Umbilical cord (tissue), 1 donor: ENCODE measurements at regions not wholly inside any gene's neighbourhood (a gene's known extent, or its start where the extent isn't known, plus 50 kb on each side); places are given as distances from the start of the nearest gene placed in this dataset.
"Not testable (repeated sequence)": the region's sequence is repeated elsewhere in the genome, so short reads cannot be mapped to it uniquely, and the experiment has no call there.

ENCODE experiments used
- DNase-seq: peaks from one replicate; pipeline ENCODE4 v3.0.0-alpha.2; 2015; ENCODE audit warnings: low spot score

DNA sequence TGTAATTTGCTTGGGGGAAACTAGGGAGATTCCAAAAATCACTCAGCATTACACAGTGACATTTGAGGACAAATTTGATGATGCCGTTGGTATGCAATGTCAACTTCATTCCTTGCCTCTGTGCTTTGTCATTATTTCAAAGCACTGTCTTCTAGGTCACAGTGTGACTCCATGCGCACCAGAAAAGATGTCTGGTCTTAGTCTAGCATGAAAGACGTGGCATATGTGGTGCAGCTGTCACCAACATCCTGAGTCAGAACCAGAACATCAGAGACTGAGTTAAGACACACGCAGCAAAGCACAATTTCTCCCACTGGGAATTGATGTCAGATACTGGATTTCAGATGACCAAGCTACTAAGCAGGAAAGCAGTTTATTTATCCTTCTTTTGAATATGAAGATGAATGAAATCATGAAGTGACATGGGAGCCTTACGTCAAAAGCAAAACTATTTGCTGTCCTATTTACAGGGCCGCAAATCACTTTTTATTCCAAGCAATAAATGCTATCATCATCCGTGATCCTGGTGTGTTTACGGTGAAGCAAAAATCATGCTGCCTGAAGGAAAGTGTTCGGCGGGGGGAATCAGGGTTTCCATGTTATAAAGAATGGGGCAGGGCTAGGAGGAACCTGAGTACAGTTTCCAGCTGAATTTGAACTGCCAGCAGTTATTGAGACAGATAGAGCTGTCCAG lies 356.1 kb downstream of the ANAPC1 start:
- DNase-seq = not testable (repeated sequence)

DNA sequence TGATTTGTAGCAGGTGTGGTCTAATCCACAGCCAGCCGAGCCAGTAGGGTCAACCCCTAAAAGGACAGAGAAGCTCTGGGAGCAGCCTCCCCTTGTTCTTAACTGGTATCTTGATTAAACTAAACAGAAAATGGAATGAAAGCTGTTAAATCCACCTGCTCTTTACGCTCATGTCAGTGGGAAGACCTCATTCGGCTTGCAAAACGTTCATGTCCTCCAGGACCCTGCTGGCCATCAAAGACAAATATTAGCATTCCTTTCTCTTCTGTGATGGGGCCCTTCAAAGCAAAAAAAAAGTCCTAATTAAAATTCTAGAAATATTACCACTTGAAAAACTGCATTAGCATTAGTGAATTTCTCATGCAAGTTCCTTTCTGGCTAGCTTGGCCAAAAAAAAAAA lies 355.0 kb downstream of the ANAPC1 start:
- DNase-seq = not testable (repeated sequence)

DNA sequence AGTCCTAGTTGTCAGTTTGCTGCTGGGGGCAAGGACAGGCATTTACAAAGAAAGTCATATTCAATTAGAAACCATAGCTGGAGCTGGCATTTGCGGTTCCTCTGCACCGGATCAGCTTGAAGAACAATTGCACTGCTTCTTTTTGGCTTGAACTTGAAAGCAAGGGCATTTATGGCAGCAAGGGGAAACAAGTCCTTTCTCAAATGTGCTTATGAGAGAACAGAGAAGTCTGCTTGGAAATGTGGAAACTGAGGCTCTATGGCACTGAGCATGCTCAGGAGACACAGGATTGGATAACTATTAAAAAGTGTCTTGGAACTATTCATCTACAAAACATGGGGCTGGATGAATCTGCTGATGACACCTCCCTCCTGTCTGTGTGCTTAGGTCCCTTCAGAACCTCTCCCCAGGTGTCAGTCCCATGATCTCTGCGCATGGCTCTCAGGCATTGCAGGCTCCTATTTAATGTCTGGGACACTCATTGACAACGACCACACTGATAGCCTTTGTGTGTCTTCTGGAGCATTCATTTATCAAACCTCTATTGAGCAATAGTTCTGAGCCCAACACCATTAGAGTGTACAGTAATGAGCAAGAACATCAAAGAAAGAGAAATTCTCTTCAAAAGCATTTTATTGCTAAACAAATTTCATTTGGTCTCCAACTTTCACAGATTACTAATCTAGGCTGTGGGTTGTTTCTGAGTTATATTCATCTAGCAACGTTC lies 353.6 kb downstream of the ANAPC1 start:
- not testable (repeated sequence) for DNase-seq

DNA sequence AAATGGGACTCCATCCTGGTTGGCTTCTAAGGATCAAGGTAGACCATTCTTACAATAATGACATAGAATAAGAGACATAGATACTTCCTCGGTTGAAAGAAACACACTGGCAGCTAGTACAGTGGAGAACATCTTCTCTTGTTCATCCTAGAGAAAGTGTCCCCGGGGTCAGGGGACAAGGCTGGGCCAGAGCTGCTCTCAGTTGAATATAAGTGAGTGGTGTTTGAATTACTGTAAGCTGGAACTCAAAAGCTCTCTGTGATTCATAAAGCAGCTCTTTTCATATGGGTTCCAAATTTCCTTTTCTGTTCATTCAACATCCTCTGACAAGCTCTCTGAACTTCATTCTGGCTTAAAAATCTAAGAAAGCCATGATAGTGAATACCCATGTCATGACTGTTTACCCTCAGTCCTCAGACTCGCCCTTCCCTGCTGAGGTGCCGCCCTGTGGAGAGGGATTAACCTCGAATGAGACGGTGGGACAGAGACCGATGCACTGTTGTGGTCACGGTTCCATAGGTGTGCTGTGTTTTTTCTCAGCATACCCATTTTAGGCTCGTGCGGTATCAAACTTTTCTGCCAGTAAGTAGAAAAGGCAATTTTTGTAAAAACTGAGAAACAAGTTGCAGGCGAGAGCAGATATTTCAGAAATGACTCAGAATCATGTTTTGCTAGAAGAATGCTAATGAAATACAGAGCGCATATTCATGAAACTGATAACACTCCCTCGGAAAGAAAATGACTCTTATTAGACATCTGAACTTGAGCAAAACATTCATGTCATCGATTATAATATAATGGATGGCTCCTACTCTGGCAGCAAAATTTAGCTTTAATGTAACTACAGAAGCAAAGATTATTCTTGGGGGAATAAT lies 351.1 kb downstream of the ANAPC1 start:
- peak; percentile 21 for DNase-seq

DNA sequence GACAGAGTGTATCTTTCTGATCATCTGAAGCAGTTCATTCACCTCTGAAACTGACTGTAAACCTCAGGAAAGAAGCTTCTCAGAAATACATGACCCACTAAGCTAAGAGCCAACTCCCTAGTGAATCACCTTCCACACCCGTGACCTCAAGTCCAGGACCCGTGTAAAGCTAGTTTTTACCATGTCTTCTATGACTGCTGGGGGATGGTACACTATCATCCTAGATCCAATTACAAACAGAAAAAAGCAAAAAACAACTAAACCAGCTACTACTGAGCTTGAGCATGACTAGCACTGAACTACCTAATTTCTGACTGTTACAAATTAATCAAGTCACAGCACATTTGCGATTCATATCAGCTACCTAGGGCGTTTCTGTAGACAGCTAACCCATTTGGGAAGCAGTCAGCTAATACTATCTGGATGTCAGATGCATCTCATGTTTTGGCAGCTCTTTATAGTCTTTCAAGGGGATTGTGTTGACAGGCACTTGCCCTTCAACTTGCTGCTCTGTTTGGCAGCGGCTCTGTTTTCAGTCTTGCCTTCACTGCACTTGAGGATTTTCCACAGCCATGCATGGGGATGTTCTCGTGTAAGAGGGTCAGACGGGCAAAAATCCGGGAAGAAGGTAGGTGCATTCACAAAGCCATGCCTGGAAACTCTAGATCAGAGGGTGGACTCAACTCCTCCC lies 350.3 kb downstream of the ANAPC1 start:
- DNase-seq = peak; percentile 27

DNA sequence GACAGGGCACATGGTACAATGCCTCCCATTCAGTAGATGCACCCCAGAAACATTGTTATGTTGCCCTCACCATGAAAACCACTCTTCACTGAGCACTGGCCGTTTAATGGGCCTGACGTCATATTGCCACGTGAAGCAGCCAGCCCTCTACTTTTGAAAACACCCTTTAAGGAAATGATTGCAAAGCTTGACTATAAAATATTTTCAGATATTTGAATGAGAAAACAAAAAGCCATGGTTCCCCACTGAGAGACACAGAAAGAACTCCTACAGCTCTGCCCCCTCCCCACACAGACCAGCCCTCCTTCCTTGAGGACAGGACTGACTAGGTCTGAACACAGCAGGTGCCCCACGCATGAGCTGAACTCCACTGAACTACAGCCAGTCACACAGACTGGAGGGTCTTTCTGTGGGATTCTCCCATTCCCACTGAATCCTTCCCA lies 349.1 kb downstream of the ANAPC1 start:
- peak; percentile 55 for DNase-seq

DNA sequence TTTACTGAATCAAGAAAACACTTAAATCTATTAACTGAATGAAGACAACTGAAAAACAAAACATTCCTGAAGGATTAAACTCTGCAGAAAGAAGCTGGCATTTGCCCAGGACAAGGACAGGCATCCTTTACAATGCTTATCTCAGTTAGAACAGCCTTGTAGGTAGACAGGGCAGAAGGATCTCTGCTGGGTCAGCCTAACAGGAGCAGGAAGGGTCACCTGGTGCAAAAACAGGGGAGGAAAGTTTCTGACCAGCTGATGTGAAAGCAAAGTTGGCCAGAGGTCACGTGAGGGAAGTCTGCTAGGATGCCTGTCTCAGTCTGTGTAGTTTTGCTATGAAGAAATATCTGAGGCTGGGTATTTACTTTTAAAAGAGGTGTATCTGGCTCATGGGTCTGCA lies 348.6 kb downstream of the ANAPC1 start:
- DNase-seq = peak; percentile 56

DNA sequence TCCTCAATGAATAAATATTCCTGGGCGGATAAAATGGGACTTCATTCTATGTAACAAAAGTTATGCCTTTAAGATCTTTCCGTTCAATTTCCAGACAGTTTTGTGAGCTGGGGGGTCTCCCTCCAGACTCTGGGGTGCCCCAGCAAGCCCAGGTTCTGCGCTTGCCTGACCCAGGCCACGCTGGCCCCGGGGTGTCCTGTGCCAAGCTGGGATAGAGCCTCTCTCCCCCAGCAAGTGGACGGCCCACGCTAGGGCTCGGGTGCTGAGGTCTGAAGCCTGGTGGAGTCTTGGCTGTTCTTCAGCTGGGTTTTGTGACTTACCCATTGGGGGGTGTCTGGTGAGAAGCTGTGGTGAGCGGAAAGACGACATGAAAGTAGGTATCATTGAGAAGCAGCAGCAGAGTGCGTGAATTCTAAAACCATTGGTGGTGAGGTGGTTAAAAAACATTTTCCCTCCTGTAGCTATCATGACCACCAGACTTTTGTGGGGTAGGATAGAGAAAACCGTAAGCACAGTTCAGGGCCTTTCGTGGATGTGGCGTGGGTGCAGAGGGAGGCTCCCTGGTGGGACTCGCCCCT lies 346.8 kb downstream of the ANAPC1 start:
- DNase-seq = no peak

DNA sequence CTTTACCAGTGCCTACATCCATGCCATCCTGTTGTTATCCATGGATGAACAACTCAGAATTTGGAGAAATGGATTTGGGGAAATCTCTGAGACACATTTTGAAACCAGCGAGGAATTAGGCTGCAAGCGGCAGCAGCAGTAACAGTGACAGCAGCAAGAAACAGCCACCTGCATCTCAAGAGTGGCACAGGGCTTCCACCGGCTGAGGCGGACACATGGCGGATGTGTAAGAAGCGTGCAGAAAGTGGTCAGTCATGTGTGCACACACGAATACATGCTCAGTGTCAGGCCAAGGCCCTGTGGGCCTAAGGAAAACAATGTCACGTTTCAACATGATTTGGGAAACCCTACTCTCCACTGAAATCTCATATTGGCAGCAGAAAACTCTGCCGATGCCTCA lies 344.0 kb downstream of the ANAPC1 start:
- not testable (repeated sequence) for DNase-seq

DNA sequence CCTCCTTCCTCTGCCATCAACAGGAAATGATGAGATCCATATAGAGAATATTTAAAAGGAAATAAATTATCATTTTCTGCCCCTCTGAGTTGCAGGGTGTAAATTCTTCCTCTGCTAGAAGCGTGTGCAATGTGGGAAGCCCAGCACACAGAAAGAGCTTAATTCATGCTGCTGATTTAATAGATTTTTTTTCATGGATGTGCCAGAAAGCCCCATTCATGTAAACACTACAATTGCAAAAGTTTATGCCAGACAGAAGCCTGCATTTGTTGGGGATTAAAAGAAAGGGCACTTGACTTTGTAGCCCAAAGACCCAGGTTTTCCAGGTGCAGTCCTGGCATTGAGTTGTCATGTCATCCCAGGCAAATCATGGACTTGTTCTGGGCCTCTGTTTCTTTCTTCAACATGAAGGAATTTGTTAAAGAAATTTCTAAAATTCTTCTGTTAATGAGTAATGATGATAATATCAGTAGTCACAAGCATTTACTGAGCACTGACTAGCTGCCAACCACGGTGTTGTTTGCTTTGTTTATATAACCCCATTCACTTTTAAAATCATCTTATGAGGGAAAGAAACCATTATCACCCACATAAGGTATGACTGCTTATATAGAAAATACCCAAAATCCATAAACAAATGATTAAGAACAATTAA lies 341.7 kb downstream of the ANAPC1 start:
- DNase-seq = not testable (repeated sequence)

DNA sequence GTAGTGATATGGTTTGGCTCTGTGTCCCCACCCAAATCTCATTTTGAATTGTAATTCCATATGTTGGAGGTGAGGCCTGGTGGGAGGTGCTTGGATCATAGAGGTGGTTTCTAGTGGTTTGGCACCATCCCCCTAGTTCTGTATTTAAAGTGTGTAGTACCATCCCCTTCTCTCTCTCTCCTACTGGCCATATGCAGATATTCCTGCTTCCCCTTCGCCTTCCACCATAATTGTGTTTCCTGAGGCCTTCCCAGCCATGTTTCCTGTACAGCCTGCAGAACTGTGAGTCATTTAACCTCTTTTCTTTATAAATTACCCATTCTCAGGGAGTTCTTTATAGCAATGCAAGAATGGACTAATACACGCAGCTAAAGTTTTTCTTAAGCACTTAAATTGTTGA lies 340.0 kb downstream of the ANAPC1 start:
- not testable (repeated sequence) for DNase-seq

DNA sequence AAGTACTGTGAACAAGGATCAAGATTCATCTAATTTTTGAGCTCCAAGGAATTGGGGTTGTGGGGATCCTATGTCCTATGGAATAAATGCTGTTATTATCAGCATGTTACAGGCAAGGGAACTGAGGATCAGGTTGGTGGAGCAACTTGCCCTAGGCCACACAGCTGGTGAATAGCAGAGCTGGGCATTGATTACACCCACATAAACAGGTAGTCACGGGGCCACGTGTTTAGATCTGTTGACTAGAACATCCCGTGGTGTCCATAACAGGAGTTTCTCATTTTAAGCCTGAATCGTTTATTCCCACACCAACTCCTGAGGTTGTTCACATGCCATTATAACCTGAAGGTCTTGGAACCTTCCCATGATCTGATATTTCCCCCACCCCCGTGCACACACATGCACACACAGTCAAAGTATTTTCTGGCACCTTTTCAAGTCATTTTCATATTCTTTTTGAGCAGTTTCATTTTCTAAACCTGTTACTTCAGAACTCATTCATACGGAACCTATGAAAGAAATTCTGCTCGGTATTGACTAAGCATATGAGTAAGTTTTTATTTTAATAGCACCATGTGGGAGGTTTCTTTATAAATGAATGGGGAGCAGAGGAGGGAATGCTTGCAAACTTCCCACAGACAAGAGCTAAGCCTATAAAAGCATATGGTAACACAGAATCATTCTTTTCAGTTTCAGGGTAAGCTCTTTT lies 338.1 kb downstream of the ANAPC1 start:
- not testable (repeated sequence) for DNase-seq

DNA sequence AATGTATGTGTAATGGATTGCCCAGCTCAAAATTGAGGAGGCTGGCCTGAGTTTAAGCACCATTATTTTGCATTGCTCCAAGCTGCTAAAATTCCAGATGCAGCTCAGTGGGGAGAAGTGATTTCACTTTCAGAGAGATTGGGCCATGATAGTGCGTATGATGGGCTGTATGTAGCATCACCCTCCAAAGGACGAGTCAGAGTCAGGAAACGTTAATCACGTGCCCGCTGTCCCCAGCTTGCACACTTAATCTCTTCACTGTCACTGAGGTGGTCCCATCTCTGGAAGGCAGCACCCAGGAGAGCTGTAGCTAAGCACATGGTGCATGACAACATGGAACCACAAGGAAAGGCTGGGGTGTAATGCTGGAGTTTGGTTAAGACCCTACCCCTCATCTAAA lies 337.4 kb downstream of the ANAPC1 start:
- DNase-seq = not testable (repeated sequence)

DNA sequence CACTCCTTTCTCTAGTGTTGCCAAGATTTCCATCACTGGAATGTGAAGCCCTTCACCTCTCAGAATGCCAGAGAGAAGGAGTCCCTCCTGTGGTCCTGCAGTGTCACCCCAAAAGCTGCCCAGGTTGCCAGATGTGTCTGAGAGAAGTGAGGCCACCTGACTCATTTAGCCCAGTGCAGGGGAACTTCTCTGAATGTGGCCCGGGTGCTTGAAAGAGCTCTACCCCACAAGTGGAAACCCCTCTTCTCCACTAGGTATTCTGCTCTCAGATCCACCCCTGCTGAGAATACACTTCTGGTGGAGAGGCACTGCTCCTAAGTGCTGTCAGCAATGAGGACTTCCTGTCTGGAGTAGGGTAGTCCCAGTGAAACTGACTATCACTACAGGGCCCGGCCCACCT lies 334.8 kb downstream of the ANAPC1 start:
- DNase-seq = not testable (repeated sequence)

DNA sequence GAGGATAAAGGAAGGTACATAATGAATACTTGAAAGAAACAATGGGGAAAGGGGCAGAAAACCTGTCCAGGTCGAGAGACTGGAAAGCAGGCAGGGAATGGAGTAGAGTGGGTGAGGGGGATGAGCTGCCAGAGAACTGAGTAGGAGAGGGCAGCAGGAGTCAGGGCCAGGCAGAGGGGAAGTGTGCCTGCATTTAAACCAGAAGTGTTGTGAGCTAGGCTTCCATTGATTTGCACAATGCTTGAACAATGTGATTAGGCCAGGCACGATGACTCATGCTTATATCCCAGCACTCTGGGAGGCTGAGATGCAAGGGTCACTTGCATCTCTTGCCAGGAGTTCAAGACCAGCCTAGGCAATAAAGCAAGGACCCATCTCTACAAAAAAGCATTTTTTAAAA lies 332.6 kb downstream of the ANAPC1 start:
- not testable (repeated sequence) for DNase-seq

DNA sequence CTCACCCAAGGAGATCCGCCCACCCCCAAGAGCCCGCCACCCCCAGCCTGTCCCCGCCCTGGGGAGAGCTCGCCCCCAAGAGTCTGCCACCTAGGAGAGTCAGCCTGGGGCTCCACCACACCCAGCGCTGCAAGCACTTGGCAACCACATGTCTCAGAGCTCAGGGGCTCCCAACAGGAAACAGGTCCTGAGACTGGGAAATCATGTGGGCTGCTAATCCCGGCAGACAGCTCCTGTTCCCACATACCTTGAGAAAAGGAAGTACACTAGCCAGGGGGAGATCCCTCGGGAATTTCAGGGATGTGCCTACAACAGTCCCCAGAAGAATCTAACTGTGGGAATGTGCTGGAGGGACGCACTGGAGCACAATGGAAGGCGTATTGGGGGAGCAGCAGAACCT lies 331.4 kb downstream of the ANAPC1 start:
- not testable (repeated sequence) for DNase-seq

DNA sequence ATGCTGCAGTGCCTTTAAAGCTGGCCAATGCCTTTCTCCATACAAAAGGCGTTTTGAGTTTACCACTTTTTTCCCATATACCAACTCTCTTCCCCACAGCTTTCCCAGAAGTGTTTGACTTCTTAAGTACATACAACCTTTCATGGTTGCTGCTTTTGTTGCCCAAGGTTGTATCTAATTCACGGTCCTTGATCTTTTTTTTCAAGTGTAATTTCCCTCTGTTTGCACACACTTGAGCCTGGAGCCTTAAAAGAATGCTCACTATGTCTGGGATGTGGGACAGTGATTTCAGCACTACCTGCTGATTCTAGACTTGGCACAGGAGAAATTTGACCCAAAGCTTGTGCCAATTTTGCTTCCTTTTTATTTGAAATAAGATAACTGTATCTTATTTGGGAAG lies 324.7 kb downstream of the ANAPC1 start:
- DNase-seq = not testable (repeated sequence)

DNA sequence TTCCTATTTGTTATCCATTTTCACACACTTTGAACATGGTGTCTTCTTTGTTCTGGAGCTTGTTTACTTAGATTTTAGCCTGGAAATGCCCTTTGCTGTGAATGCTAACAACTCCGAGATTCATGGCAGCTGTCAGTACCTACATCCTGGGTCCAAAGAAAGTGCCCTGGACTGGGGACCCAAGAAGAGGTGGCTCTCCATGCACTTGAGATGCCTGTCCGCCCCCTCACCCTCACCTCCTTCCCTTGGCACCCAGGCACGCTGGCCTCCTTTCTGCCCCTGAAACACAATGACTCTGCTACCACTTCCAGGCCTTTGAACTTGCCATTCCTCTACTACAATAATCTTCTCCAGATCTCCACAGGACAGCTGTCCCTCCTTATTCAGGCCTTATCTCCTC lies 324.2 kb downstream of the ANAPC1 start:
- DNase-seq = not testable (repeated sequence)

DNA sequence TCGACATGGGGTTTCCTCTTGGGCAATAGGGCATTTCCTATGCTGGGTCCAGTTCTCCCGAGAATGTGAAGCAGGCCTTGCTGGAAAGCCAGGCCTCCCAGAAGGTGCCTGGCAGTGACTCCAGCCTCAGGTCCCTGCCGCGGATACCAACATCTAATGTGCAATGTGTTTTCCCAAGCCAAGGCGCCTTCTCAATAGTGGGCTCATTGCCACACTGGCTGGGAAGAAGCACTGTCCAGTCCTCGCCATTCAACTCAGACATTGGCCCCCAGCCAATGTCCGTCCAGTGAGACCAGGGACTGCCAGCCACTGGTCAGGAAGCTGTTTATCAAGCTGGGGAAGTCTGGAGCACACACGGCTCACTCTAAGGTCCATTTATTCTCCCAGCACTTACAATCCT lies 317.9 kb downstream of the ANAPC1 start:
- DNase-seq = peak; percentile 28

DNA sequence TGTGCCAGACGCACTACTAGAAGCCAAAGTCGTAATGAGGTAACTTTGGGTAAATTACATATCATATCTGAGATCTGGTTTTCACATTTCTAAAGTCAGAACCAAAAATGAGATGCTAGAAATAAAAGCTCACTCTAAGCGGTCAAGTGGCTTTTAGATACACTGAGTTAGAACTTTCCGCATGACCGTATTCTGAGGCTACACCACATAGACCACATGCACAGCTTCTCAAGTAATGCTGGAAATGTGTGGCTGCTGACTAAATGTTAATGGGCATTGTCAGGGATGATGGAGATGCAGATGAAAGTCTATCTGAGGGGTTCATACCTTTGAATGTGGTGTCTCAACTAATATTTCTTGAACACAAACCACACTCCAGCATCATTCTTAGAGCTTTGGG lies 316.8 kb downstream of the ANAPC1 start:
- not testable (repeated sequence) for DNase-seq
